ENCODE measurements at regions not wholly inside any gene's neighbourhood (a gene's known extent, or its start where the extent isn't known, plus 50 kb on each side); places are given as distances from the start of the nearest gene placed in this dataset.
"Not testable (repeated sequence)": the region's sequence is repeated elsewhere in the genome, so short reads cannot be mapped to it uniquely, and the experiment has no call there.

DNA sequence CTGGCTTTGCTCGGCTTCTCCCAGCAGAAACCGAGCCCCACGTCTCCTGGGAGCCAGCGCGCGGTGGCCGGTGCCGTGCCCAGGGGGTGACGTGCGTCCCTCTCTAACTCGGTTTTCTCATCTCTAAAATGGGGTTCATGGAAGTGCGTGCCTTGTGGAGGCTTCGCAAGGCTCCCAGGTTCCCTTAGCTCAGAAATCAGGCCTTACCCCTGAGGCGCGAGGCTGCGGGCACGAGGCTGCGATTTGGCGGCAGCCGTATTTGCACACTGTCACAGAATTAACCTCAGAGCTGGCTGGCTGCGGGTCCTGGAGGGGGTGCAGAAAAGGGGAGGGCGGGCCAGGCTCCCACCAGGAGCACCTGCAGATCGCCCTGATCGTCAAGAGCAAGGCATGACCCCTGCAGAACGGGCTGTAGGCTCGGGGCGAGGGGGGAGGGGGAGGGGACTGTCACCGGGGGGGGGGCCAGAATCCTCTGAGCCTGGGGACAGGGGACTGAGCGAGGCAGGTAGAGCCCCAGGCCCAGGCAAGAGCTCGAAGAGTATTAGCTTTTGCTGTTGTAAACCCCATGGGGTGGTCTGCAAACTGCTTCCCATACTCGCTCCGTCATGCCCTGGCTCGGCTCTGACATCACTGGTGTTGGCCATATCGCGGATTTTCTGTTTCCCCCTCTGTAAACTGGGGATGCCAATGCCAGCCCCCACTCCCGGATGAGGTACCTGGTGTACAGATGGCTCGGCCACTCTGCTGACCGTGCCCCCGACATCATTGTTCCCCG, 62.2 kb downstream of the CCNE1 start:
- DNase-seq, result no peak

DNA sequence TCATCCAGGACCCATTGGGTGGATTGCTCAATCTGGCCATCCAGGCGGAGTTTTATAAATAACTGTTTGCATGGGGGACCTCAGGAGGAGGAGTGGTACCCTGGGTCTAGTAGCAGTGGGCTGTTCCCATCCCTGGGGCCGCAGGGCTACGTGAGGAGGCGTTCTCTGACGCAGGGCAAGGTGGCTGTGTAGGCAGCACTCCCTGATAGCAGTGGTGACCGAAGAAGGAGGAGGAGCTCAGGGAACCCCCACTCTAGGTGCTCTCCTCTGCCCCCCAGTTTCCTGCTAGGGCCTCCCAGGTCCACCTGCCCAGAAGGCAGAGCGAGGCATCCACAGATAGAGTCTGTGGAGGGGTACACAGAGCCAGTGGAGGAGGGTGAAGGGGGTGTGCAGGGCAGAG, 64.1 kb downstream of the CCNE1 start:
- DNase-seq, result no peak

DNA sequence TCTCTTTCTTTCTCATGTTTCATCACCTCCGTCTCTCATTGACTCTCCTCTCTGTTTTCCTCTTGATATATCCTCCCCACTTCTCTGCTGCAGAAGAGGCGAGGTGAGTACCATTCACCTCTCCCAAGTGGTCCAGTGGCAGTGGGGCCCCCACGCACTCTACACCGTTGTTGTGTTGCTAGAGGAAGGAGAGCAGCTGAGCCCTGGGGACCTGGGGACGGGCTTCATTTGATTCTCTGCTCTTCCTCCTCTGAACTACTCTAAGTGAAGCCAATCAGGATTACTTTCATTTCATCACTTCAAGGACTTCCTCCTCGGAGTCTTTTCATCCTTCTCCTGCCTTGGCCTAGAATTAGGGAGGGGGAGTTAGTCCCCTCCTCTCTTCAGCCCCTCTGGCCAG, 64.6 kb downstream of the CCNE1 start:
- DNase-seq, result no peak

DNA sequence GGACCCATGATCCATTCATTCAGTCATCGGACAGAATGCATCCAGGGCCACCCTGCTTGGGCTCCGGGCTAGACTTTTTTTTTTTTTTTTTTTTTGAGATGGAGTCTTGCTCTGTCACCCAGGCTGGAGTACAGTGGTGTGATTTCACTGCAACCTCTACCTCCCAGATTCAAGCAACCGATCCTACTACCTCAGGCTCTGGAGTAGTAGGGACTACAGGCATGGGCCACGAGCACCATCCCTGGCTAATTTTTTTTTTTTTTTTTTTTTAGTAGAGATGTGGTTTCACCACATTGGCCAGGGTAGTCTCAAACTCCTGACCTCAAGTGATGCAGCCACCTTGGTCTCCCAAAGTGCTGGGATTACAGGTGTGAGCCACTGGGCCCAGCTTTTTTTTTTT, 65.1 kb downstream of the CCNE1 start:
- DNase-seq, result not testable (repeated sequence)

DNA sequence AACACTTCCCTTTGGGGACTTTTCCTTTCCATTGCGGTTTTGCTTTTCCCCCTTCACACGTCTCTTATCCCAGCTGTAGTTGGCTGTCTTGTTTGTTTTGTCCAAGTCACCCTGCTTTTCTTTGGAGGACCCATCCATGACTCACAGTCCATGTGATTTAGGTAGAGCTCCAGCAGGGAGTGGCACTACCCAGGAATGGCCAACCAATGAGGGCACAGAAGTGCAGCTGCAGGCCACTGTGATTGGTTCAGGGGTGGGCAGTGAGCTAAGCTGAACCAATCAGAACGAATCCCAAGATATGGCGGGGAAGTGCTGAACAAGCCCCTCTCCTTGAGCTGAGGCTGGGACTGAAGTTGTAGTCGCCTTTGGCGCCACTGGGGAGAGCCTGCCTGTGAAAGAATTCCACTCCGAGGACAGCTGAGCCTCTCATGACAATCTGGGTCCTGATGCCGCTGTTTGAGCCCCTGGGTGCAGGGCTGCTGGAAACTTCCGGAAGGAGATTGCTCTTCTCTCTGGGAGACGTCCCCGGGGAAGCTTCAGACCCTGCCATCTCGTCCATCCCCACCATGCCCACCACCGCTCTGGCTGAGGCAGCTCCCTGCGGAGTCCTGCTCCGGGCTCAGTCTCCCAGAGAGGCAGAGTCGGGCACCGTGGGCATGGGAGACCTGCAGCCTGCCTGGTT, 62.9 kb upstream of the URI1 start:
- DNase-seq, result no peak

DNA sequence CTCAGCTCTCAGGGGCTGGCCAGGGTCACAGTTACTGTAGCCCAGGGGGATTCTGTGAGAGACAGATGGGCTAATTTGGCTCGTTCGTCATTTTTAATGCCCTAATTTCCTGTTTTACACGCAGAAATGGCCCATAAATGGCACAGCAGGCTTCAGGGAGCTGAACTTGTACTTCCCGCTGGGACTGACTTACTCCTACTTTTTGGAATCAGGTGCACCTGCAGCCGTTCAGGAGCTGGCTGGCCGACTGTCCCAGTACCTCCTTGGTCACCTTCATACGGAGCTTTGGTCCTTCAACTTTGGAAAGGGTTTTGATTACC, 62.4 kb upstream of the URI1 start:
- no peak for DNase-seq

DNA sequence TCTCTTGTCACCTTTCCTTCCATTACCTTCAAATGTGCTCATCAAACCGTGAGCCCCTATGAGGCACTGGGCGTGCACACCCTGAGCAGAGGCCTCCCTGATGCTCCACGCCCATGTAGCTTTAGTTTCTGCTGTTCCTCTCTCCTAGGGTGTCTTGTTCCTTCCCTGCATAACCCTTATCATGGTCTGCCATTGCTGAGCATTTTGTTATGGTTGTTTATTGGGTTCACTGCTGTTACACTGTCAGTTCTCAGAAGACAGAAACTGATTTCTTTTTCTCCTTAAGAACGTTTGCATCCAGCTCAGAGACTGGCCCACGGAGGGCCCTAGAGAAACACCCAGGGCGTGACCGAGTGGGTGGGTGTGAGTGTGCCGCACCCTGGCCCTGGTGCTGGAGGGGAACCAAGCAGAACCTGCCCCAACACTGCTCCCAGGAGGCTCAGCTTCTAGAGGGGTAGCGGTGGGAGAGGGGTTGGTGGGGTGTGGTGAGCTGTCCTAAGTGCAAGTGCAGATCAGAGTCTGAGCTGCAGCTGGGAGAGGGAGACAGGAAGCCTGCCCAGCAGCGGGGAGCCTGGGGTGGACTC, 61.4 kb upstream of the URI1 start:
- no peak for DNase-seq

DNA sequence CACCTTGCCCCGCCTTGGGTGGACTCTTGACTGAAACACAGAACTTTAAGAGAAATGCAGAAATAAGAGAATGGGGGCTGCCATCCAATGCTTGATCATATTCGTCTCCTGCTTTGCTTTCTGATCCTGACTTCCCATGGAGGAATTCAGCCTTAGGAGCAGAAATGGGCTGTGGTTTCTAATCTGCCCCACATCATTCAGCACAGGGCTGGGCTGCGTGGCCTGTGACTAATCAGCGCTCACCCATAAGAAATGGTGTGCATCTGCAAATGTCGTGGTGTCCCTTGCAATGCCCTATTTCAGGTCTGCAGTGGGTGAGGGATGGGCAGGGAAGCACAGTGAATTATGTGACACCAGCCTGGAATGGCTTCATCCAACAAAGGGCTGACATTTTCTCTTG, 60.7 kb upstream of the URI1 start:
- no peak for DNase-seq

DNA sequence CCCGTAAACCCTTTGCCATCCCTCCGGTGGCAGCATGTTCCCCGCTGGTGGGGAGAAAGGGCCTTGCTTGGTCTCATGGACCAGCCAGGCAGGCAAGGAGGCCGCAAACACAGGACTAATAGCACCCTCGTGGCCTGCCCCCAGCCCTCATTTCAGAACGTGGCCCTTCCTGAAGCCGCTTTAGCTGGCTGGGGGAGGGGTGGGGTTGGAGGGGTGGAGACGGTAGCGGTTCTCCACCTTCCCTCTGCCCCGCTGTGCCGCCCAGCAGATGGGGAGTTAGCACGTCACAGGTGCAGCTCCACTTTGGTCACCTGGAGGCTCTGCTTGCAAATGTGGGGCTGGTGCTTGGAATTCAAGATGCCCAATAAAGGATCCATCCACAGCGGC, 59.3 kb upstream of the URI1 start:
- no peak for DNase-seq

DNA sequence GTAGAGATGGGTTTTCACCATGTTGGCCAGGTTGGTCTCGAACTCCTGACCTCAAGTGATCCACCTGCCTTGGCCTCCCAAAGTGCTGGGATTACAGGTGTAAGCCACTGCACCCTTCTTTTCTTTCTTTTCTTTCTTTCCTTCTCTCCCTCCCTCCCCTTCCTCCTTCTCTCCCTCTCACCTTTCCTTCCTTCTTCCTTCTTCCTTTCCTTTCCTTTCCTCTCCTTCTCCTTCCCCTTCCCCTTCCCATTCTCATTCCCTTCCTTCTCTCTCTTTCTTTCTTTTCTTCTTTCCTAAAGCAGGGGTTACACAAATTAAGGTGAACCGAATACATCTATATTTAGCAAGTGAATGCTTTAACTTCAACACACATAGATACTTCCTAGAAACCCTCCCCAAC, 58.0 kb upstream of the URI1 start:
- DNase-seq, result no peak

DNA sequence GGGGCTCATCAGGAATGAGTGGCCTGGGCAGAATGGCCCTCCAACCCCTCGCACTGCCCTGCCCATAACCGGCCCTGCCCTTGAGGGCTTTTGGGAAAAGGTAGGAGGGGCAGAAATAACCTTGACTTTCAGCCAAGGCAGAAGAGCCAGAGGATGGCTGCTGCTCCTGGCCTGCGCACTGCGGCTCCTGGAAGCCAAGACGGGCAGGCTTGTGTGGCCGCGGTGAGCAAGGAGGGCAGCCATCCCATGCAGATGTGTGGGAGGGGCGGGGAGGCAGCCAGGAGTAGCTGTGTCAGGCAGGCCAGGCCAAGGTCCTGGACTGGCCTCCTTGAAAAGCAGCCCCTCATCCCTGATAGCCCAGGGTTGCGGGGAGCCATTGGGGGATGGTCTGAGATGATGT, 57.6 kb upstream of the URI1 start:
- DNase-seq, result no peak

DNA sequence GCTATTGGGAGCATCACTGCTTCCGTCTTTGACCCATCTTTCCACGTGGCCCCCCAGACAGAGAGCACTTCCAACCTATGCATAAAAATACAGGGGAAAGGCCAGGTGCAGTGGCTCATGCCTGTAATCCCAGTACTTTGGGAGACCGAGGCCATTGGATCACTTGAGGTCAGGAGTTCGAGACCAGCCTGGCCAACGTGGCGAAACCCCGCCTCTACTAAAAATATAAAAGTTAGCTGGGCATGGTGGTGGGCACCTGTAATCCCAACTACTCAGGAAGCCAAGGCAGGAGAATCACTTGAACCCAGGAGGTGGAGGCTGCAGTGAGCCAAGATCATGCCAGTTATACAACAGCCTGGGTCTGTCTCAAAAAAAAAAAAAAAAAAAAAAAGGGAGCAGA, 55.9 kb upstream of the URI1 start:
- not testable (repeated sequence) for DNase-seq

DNA sequence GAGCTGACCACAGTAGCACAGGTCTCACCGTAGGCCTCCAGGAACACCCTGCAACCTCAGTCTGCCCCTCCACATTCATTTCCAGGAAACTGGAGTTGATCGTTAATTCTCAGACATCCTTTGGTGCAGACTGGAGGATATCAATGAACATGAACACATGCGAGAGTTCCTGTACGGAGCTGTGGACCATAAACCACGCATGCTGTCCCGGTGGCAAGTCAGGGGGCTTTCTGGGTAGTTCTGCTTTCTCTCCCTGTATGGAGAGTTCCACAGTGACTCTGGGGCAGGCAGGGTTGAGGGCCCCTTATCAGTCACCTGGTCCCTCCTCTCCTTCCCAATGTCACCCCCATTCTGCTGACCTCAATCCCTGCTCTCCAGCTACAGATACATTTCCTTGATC, 55.5 kb upstream of the URI1 start:
- DNase-seq, result no peak

DNA sequence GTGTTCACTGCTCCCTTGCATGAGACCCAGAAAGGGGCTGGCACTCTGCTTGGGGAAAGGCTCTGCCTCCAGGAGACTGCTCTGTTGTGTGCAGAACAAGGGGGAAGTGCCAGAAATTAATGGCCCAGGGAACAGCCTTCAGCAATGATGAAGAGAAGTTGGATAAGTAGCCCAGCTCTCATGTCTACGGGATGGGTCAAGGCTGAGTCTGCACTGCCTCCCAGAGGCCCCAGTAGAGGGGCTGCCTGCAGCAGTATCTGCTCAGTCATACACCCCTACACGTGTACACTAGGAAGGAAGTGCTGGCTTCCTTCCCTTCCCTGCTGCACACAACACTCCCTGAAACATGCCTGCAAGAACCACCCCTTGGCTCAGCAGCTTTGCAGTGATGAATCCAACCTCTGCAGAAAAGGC, 54.6 kb upstream of the URI1 start:
- peak; percentile 65 for DNase-seq

DNA sequence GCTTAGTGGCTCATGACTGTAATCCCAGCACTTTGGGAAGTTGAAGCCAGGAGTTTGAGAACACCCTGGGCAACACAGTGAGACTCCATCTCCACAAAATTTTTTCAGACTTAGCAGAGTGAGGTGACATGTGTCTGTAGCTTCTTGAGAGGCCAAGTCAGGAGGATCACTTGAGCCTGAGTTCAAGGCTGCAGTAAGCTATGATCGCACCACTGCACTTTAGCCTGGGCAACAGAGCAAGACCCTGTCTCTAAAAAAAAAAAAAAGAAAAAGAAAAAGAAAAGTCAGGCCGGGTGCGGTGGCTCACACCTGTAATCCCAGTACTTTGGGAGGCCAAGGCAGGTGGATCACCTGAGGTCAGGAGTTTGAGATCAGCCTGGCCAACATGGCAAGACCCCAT, 54.0 kb upstream of the URI1 start:
- DNase-seq, result not testable (repeated sequence)

DNA sequence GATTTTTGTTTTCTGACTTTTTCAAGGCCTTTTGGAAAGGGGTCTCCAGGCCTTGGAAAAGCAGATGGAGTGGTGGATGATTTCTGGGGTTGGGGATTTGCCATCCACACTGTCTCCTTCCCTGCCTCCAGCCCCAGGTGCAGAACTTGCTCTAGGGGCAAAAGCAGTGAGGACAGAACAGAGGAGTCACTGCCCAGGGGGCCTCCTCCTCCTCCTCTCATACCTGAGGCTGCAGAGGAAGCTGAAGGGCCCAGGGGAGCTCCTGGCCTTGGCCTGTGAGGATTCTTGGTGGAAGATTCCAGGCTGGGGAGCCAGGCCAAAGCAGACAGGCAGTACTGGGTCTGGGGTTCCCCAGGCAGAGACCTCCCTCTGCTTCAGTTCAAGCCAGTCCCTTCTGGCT, 52.3 kb upstream of the URI1 start:
- no peak for DNase-seq

DNA sequence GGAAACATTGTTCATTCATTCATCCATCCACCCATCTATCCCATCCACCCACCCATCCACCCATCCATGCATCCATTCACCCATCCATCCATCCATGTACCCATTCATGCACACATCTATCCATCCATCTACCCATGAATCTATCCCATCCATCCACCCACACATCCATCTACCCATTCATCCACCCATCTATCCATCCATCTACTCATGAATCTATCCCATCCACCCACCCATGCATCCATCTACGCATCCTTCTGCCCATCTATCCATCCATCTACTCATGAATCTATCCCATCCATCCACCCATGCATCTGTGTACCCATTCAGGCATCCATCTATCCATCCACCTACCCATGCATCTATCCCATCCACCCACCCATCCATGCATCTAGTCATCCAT, 51.6 kb upstream of the URI1 start:
- no peak for DNase-seq

Measured in left kidney (tissue), 1 donor.